ENCODE measurements at regions not wholly inside any gene's neighbourhood (a gene's known extent, or its start where the extent isn't known, plus 50 kb on each side); places are given as distances from the start of the nearest gene placed in this dataset.

- TF ChIP-seq CTCF (IDR thresholded peaks at IDR 0.05; ENCODE audit: insufficient read depth, low read length, poor library complexity, severe bottlenecking) (no peak), EZH2phosphoT487 (conservative IDR thresholded peaks at IDR 0.05; ENCODE audit: low read length) (no peak)
- H3K4me3 ChIP-seq (ENCODE audit: insufficient read depth, low read length, poor library complexity, severe bottlenecking) = no peak overlapping the region
- H3K9me3 ChIP-seq (ENCODE audit: insufficient read depth, low read length) = no peaks in the 10 kb centered on the region; the same call in 1 of the 2 replicates
- no peaks in the 10 kb centered on the region for H3K79me2 ChIP-seq (ENCODE audit: insufficient read depth, low read length)
- no peak overlapping the region for H3K4me2 ChIP-seq (ENCODE audit: low read depth, low read length, poor library complexity, severe bottlenecking)
- H3F3A ChIP-seq (ENCODE audit: insufficient read depth) = no peaks in the 10 kb centered on the region
- H3K27me3 ChIP-seq (ENCODE audit: low read length) = no peaks in the 10 kb centered on the region
- H3K27ac ChIP-seq (ENCODE audit: low read depth, low read length) = no peak overlapping the region
- H3K36me3 ChIP-seq (ENCODE audit: low read length) = no peaks in the 10 kb centered on the region
- no peaks in the 10 kb centered on the region for H4K20me1 ChIP-seq (ENCODE audit: low read depth, low read length)
- H2AFZ ChIP-seq (ENCODE audit: low read depth, low read length, severe bottlenecking) = no peak overlapping the region
- no peak overlapping the region for H3K9ac ChIP-seq (ENCODE audit: low read length)
- no peaks in the 10 kb centered on the region for H3K9me2 ChIP-seq (replicated peaks; ENCODE audit: insufficient read depth, low read length)
Observed at GRCh38 chr20:63062188-63063140, 55.7 kb upstream of the BHLHE23 start.

- Histone ChIP-seq H3K9ac (ENCODE audit: low read length) (no peak overlapping the region), H3K27me3 (ENCODE audit: low read length) (no peaks in the 10 kb centered on the region), H3K9me3 (ENCODE audit: insufficient read depth, low read length) (no peaks in the 10 kb centered on the region; the same call in 1 of the 2 replicates), H3K27ac (ENCODE audit: low read depth, low read length) (no peak overlapping the region), H3K4me2 (ENCODE audit: low read depth, low read length, poor library complexity, severe bottlenecking) (no peak overlapping the region), H3K4me3 (ENCODE audit: insufficient read depth, low read length, poor library complexity, severe bottlenecking) (no peak overlapping the region), H3K36me3 (ENCODE audit: low read length) (no peaks in the 10 kb centered on the region), H3K79me2 (ENCODE audit: insufficient read depth, low read length) (no peaks in the 10 kb centered on the region), H4K20me1 (ENCODE audit: low read depth, low read length) (no peaks in the 10 kb centered on the region), H3F3A (ENCODE audit: insufficient read depth) (no peaks in the 10 kb centered on the region), H2AFZ (ENCODE audit: low read depth, low read length, severe bottlenecking) (no peak overlapping the region), H3K9me2 (replicated peaks; ENCODE audit: insufficient read depth, low read length) (no peaks in the 10 kb centered on the region)
- TF ChIP-seq CTCF (IDR thresholded peaks at IDR 0.05; ENCODE audit: insufficient read depth, low read length, poor library complexity, severe bottlenecking) = no peak
- TF ChIP-seq EZH2phosphoT487 (conservative IDR thresholded peaks at IDR 0.05; ENCODE audit: low read length) = no peak
Observed at GRCh38 chr20:63061771-63062100, 55.0 kb upstream of the BHLHE23 start.

DNA sequence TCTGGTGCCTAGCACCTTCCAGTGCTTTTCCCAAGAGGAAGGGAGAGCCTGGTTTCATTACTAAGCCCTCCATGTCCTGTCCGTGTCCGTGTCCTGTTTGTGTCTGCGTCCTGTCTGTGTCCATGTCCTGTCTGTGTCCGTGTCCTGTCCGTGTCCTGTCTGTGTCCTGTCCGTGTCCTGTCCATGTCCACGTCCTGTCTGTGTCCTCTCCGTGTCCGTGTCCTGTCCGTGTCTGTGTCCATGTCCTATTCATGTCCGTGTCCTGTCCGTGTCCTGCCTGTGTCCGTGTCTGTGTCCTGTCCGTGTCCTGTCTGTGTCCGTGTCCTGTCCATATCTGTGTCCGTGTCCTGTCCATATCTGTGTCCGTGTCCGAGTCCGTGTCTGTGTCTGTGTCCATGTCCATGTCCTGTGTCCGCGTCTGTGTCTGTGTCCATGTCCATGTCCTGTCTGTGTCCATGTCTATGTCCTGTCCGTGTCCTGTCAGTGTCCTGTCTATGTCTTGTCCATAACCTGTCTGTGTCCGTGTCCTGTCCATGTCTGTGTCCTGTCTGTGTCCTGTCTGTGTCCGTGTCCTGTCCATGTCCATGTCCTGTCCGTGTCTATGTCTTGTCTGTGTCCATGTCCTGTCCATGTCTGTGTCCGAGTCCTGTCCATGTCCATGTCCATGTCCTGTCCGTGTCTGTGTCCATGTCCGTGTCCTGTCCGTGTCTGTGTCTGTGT is 54.4 kb upstream of the BHLHE23 start:
- Histone ChIP-seq H3K79me2 (ENCODE audit: insufficient read depth, low read length) (no peaks in the 10 kb centered on the region), H3K27ac (ENCODE audit: low read depth, low read length) (no peak overlapping the region), H2AFZ (ENCODE audit: low read depth, low read length, severe bottlenecking) (no peak overlapping the region), H3K4me3 (ENCODE audit: insufficient read depth, low read length, poor library complexity, severe bottlenecking) (no peak overlapping the region), H3K36me3 (ENCODE audit: low read length) (no peaks in the 10 kb centered on the region), H3K9me2 (replicated peaks; ENCODE audit: insufficient read depth, low read length) (no peaks in the 10 kb centered on the region), H3K9me3 (ENCODE audit: insufficient read depth, low read length) (no peaks in the 10 kb centered on the region; the same call in 1 of the 2 replicates), H3K9ac (ENCODE audit: low read length) (no peak overlapping the region), H3K27me3 (ENCODE audit: low read length) (no peaks in the 10 kb centered on the region), H3K4me2 (ENCODE audit: low read depth, low read length, poor library complexity, severe bottlenecking) (no peak overlapping the region), H4K20me1 (ENCODE audit: low read depth, low read length) (no peaks in the 10 kb centered on the region), H3F3A (ENCODE audit: insufficient read depth) (no peaks in the 10 kb centered on the region)
- TF ChIP-seq CTCF (IDR thresholded peaks at IDR 0.05; ENCODE audit: insufficient read depth, low read length, poor library complexity, severe bottlenecking) (no peak), EZH2phosphoT487 (conservative IDR thresholded peaks at IDR 0.05; ENCODE audit: low read length) (no peak)
